ENCODE measurements at regions not wholly inside any gene's neighbourhood (a gene's known extent, or its start where the extent isn't known, plus 50 kb on each side); places are given as distances from the start of the nearest gene placed in this dataset.

DNA sequence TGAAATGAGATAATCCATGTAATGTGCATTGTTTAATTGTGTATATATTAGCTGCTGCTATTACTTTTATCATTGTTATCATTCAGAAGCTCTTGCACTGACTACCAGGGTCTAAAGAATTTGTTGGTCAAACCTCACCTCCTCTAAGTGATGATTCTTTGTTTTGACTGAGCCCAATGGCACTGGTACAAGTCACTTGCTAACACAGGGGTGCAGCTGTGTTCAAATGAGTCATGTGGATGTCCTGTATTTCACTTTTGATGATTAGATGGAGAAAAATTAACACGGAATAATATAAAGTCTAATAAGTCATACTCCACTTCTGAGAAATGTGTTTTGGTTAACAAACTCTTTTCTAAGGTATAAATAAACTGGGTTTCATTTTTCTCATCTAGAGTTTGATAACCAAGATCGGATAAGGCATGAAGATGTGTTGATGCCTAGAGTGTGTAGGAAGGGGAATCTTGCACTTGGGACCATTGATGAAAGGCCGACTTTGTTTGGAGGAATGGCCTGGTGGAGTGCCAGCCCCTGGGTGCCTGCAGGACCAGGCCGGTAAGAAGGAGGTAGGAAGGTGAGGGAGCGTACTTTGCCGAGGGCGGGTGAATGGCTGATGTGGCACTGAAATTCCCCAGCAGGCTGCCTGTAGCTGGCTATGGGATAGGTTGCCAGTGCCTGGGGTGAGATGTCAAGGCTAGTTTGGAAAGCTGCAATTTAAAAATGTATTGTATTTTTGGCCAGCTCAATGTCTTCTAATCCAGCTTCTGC, 244.7 kb upstream of the ZPLD1 start:
- Histone ChIP-seq H3K9ac (ENCODE audit: low read depth in 1 of 2, low read length in 2 of 2) (no peak overlapping the region), H3K4me3 (ENCODE audit: low read depth in 1 of 3, low read length in 3 of 3) (no peak overlapping the region), H3K4me1 (ENCODE audit: control insufficient read depth in 4 of 4, insufficient read depth in 4 of 4, low read length in 3 of 4) (peaks cover 0 to under 1% (median under 1%) of the 10 kb centered on the region in 4 donors), H3K27me3 (ENCODE audit: control insufficient read depth in 4 of 4, insufficient read depth in 4 of 4, low read length in 3 of 4) (no peaks in the 10 kb centered on the region), H3K27ac (ENCODE audit: low read depth in 1 of 2, low read length in 2 of 2) (no peak overlapping the region), H3K9me3 (ENCODE audit: control insufficient read depth in 4 of 4, low read length in 3 of 4) (no peaks in the 10 kb centered on the region), H3K36me3 (ENCODE audit: control insufficient read depth in 4 of 4, insufficient read depth in 3 of 4, low read depth in 1 of 4, low read length in 3 of 4) (no peaks in the 10 kb centered on the region)
- 91% methylated on average over 7 of the region's 7 CpGs for WGBS
- TF ChIP-seq, protein P1, sequence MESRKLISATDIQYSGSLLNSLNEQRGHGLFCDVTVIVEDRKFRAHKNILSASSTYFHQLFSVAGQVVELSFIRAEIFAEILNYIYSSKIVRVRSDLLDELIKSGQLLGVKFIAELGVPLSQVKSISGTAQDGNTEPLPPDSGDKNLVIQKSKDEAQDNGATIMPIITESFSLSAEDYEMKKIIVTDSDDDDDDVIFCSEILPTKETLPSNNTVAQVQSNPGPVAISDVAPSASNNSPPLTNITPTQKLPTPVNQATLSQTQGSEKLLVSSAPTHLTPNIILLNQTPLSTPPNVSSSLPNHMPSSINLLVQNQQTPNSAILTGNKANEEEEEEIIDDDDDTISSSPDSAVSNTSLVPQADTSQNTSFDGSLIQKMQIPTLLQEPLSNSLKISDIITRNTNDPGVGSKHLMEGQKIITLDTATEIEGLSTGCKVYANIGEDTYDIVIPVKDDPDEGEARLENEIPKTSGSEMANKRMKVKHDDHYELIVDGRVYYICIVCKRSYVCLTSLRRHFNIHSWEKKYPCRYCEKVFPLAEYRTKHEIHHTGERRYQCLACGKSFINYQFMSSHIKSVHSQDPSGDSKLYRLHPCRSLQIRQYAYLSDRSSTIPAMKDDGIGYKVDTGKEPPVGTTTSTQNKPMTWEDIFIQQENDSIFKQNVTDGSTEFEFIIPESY (IDR thresholded peaks at IDR 0.05): no peak
- TF ChIP-seq FOXA1 (IDR thresholded peaks at IDR 0.05): no peak
- no peak for TF ChIP-seq RXRA (IDR thresholded peaks at IDR 0.05)
- no peak for TF ChIP-seq GABPA (IDR thresholded peaks at IDR 0.05 in 1 of 2, conservative IDR thresholded peaks at IDR 0.05 in 1 of 2)
- TF ChIP-seq HNF4G (IDR thresholded peaks at IDR 0.05): no peak
- TF ChIP-seq, protein P2, sequence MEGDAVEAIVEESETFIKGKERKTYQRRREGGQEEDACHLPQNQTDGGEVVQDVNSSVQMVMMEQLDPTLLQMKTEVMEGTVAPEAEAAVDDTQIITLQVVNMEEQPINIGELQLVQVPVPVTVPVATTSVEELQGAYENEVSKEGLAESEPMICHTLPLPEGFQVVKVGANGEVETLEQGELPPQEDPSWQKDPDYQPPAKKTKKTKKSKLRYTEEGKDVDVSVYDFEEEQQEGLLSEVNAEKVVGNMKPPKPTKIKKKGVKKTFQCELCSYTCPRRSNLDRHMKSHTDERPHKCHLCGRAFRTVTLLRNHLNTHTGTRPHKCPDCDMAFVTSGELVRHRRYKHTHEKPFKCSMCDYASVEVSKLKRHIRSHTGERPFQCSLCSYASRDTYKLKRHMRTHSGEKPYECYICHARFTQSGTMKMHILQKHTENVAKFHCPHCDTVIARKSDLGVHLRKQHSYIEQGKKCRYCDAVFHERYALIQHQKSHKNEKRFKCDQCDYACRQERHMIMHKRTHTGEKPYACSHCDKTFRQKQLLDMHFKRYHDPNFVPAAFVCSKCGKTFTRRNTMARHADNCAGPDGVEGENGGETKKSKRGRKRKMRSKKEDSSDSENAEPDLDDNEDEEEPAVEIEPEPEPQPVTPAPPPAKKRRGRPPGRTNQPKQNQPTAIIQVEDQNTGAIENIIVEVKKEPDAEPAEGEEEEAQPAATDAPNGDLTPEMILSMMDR (IDR thresholded peaks at IDR 0.05; ENCODE audit: low read depth, low read length, missing input control): no peak
- TF ChIP-seq, protein P3, sequence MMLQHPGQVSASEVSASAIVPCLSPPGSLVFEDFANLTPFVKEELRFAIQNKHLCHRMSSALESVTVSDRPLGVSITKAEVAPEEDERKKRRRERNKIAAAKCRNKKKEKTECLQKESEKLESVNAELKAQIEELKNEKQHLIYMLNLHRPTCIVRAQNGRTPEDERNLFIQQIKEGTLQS (IDR thresholded peaks at IDR 0.05): no peak
- TF ChIP-seq SP1 (IDR thresholded peaks at IDR 0.05): no peak
- no peak for DNase-seq (ENCODE audit: low spot score)

DNA sequence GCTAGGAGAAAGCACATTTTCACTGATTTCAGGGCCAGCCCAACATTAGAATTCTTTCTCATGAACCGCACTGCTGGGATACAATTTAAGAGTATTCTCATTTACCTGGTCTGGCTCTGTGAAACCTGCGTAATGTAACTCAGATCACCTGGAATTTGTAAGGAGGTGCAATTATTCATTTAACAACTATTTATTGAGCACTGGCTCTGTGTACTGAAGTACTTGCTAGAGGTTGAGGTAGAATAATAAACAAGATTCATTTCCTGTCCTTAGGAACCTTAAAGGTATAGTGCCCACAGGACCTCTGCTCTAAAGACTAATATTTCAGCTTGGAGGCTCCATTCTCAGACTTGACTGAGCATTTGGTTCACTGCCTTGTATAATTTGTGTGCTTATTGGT, 242.2 kb upstream of the ZPLD1 start:
- no peaks in the 10 kb centered on the region for H3K36me3 ChIP-seq (ENCODE audit: control insufficient read depth in 4 of 4, insufficient read depth in 3 of 4, low read depth in 1 of 4, low read length in 3 of 4)
- no peak overlapping the region for H3K4me3 ChIP-seq (ENCODE audit: low read depth in 1 of 3, low read length in 3 of 3)
- no peaks in the 10 kb centered on the region for H3K9me3 ChIP-seq (ENCODE audit: control insufficient read depth in 4 of 4, low read length in 3 of 4)
- no peak overlapping the region for H3K27ac ChIP-seq (ENCODE audit: low read depth in 1 of 2, low read length in 2 of 2)
- no peak for DNase-seq (ENCODE audit: low spot score)
- WGBS: 97% methylated on average over 2 of the region's 2 CpGs
- TF ChIP-seq JUND (IDR thresholded peaks at IDR 0.05) (no peak), EGR1 (IDR thresholded peaks at IDR 0.05; ENCODE audit: low read depth in 2 of 2) (no peak), HNF4G (IDR thresholded peaks at IDR 0.05) (no peak), HNF4A (conservative IDR thresholded peaks at IDR 0.05) (no peak), SP1 (IDR thresholded peaks at IDR 0.05) (no peak), RXRA (IDR thresholded peaks at IDR 0.05) (no peak), FOXA1 (IDR thresholded peaks at IDR 0.05) (no peak), YY1 (IDR thresholded peaks at IDR 0.05) (no peak), GABPA (IDR thresholded peaks at IDR 0.05 in 1 of 2, conservative IDR thresholded peaks at IDR 0.05 in 1 of 2) (no peak), RAD21 (IDR thresholded peaks at IDR 0.05) (no peak), TAF1 (conservative IDR thresholded peaks at IDR 0.05) (no peak), NR2F2 (IDR thresholded peaks at IDR 0.05) (no peak), FOXA2 (IDR thresholded peaks at IDR 0.05) (no peak)
- TF ChIP-seq, protein P2 (IDR thresholded peaks at IDR 0.05; ENCODE audit: low read depth, low read length, missing input control): no peak
- TF ChIP-seq, protein P4, sequence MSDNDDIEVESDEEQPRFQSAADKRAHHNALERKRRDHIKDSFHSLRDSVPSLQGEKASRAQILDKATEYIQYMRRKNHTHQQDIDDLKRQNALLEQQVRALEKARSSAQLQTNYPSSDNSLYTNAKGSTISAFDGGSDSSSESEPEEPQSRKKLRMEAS (IDR thresholded peaks at IDR 0.05): no peak
- TF ChIP-seq, protein P1 (IDR thresholded peaks at IDR 0.05): no peak
- TF ChIP-seq, protein P5, sequence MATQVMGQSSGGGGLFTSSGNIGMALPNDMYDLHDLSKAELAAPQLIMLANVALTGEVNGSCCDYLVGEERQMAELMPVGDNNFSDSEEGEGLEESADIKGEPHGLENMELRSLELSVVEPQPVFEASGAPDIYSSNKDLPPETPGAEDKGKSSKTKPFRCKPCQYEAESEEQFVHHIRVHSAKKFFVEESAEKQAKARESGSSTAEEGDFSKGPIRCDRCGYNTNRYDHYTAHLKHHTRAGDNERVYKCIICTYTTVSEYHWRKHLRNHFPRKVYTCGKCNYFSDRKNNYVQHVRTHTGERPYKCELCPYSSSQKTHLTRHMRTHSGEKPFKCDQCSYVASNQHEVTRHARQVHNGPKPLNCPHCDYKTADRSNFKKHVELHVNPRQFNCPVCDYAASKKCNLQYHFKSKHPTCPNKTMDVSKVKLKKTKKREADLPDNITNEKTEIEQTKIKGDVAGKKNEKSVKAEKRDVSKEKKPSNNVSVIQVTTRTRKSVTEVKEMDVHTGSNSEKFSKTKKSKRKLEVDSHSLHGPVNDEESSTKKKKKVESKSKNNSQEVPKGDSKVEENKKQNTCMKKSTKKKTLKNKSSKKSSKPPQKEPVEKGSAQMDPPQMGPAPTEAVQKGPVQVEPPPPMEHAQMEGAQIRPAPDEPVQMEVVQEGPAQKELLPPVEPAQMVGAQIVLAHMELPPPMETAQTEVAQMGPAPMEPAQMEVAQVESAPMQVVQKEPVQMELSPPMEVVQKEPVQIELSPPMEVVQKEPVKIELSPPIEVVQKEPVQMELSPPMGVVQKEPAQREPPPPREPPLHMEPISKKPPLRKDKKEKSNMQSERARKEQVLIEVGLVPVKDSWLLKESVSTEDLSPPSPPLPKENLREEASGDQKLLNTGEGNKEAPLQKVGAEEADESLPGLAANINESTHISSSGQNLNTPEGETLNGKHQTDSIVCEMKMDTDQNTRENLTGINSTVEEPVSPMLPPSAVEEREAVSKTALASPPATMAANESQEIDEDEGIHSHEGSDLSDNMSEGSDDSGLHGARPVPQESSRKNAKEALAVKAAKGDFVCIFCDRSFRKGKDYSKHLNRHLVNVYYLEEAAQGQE (IDR thresholded peaks at IDR 0.05): no peak
- TF ChIP-seq, protein P3 (IDR thresholded peaks at IDR 0.05): no peak
- H3K9ac ChIP-seq (ENCODE audit: low read depth in 1 of 2, low read length in 2 of 2): no peak overlapping the region
- H3K27me3 ChIP-seq (ENCODE audit: control insufficient read depth in 4 of 4, insufficient read depth in 4 of 4, low read length in 3 of 4): no peaks in the 10 kb centered on the region
- peaks cover 0 to 4% (median 1%) of the 10 kb centered on the region in 4 donors for H3K4me1 ChIP-seq (ENCODE audit: control insufficient read depth in 4 of 4, insufficient read depth in 4 of 4, low read length in 3 of 4)
